GM12892 (cell line): ENCODE measurements at regions not wholly inside any gene's neighbourhood (a gene's known extent, or its start where the extent isn't known, plus 50 kb on each side); places are given as distances from the start of the nearest gene placed in this dataset.

Experiments used
- POLR2A ChIP-seq: IDR thresholded peaks from 2 replicates; pipeline ENCODE4 v1.6.1; 2011; ENCODE audit warnings: low read depth, low read length, control low read depth
- POLR2AphosphoS5 ChIP-seq: IDR thresholded peaks from 2 replicates; pipeline ENCODE4 v1.6.1; 2011; ENCODE audit warnings: low read depth, low read length, control low read depth
- TAF1 ChIP-seq: IDR thresholded peaks from 2 replicates; pipeline ENCODE4 v1.6.1; 2011; ENCODE audit warnings: low read depth, mild to moderate bottlenecking, control low read depth, low read length, borderline replicate concordance

- no peak for TF ChIP-seq TAF1
- no peak for TF ChIP-seq POLR2AphosphoS5
- TF ChIP-seq POLR2A = no peak
Observed at GRCh38 chr14:30223966-30224365, 296.3 kb upstream of the PRKD1 start.
